Activated CD4-positive, alpha-beta memory T cell treated with anti-CD3 and anti-CD28 coated beads, Interleukin-2, amount 10 ng/mL, durations not matched to agents 7 days and 5 days (primary cell): ENCODE measurements at regions not wholly inside any gene's neighbourhood (a gene's known extent, or its start where the extent isn't known, plus 50 kb on each side); places are given as distances from the start of the nearest gene placed in this dataset.

ENCODE experiments used
- CTCF ChIA-PET: fragments of 350-600 bp; sonication (Branson Sonifier 250); formaldehyde crosslinking; loops from one replicate; lab custom pipeline; 2021; ENCODE audit warnings: antibody characterized with exemption, inconsistent platforms; lab: Charles Lee
- POLR2A ChIA-PET: fragments of 350-600 bp; sonication (Branson Sonifier 250); formaldehyde crosslinking; loops from one replicate; lab custom pipeline; 2021; ENCODE audit warnings: antibody characterized with exemption; lab: Charles Lee
- DNase-seq: peaks from one replicate; pipeline ENCODE4 v3.0.0-alpha.2; 2020
- H3K27ac Mint-ChIP-seq: one replicate; pipeline ENCODE4 v1.8.0; 2021; ENCODE audit warnings: mild to moderate bottlenecking, mixed read lengths
- H3K27me3 Mint-ChIP-seq: one replicate; pipeline ENCODE4 v1.8.0; 2021; ENCODE audit warnings: mixed read lengths
- H3K36me3 Mint-ChIP-seq: one replicate; pipeline ENCODE4 v1.8.0; 2021; ENCODE audit warnings: low read depth, mixed read lengths
- H3K4me1 Mint-ChIP-seq: one replicate; pipeline ENCODE4 v1.8.0; 2021; ENCODE audit warnings: mixed read lengths
- H3K4me3 Mint-ChIP-seq: one replicate; pipeline ENCODE4 v1.8.0; 2021; ENCODE audit warnings: mild to moderate bottlenecking, mixed read lengths
- H3K9me3 Mint-ChIP-seq: one replicate; pipeline ENCODE4 v1.8.0; 2021; ENCODE audit warnings: mixed read lengths

DNA sequence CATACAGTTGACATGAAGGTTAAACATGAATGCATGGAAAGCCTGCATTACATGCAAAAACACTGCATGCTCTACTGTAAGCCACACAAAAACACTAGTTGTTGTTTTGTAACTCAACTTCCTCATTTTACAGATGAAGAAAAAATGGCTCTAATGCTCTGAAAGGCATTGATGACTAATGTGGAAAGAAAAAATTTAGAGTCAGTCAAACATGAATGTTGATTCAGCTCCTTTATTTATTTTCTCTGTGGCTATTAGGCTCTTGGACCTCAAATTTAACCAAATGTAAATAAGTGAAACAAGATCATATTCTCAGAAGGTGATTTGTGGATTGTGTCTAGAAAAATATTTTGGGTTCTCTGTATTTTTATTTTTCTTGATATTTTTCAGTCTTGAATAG is 336.7 kb upstream of the ZNF717 start:
- POLR2A ChIA-PET, result no interaction called here
- CTCF ChIA-PET, result no interaction called here
- no peaks in the 10 kb centered on the region for H3K27me3 Mint-ChIP-seq
- no peak overlapping the region for H3K4me3 Mint-ChIP-seq
- H3K4me1 Mint-ChIP-seq, result no peaks in the 10 kb centered on the region
- H3K9me3 Mint-ChIP-seq, result peaks cover 4% of the 10 kb centered on the region
- no peaks in the 10 kb centered on the region for H3K36me3 Mint-ChIP-seq
- no peak for DNase-seq
- H3K27ac Mint-ChIP-seq, result no peak overlapping the region

DNA sequence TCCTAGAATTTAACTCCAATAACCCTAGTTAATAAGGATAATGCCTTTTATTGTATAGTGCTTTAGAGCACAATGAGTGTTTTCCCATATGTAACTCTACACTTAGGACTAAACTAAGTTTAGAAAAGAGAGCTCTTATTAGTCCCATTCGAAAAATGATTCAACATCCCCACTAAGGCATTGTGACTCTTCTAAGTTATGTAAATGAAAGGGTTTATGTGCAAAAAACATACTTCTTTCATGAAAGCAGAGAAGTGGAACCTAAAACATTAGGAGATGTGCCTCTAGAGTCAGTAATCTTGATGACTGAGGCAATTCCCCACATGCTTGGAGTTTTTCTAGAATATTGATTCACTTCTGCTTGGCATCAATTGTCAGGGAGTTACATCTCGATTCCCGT is 344.1 kb upstream of the ZNF717 start:
- Mint-ChIP-seq H3K9me3 (peaks cover 5% of the 10 kb centered on the region), H3K27me3 (no peaks in the 10 kb centered on the region), H3K4me1 (no peaks in the 10 kb centered on the region), H3K36me3 (no peaks in the 10 kb centered on the region), H3K27ac (no peak overlapping the region), H3K4me3 (no peak overlapping the region)
- no peak for DNase-seq
- POLR2A ChIA-PET, result no interaction called here
- CTCF ChIA-PET, result no interaction called here

DNA sequence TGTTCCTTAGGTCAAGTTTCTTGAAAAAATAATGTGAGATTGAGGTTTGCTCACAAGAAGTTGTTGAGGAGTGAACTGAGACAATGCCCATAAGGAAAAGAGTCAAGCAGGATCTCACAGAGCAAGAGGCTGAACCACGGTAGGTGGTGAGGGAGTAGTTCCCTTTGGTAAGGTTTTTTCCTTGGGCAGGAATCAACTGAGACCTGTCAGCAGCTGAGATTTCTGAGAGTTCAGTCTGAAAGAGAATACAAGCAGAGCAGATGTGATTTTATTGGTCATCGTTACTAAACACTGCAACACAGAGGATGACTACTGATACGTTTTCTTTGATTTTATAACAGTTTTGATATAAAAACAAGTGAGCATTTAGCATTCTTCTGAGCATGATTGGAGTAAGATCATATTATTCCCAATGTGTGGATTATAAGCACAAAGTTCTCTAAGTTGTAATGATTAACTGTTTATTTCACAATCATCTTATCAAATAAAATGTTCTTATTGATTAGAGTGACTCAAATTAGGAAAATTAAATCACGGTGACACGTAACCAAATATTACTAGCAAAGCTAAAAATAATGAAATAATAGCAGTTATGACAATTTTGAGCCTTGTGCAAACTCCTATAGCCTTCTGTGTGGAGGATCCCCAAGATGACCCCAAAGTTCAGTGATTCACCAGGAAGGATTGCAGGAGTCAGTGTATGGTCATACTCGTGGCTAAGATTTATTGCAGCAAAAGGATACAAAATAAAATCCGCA is 346.2 kb upstream of the ZNF717 start:
- H3K4me3 Mint-ChIP-seq, result no peak overlapping the region
- no peaks in the 10 kb centered on the region for H3K4me1 Mint-ChIP-seq
- ChIA-PET POLR2A (no interaction called here), CTCF (no interaction called here)
- no peaks in the 10 kb centered on the region for H3K27me3 Mint-ChIP-seq
- no peaks in the 10 kb centered on the region for H3K36me3 Mint-ChIP-seq
- DNase-seq, result no peak
- peaks cover 5% of the 10 kb centered on the region for H3K9me3 Mint-ChIP-seq
- H3K27ac Mint-ChIP-seq, result no peak overlapping the region

DNA sequence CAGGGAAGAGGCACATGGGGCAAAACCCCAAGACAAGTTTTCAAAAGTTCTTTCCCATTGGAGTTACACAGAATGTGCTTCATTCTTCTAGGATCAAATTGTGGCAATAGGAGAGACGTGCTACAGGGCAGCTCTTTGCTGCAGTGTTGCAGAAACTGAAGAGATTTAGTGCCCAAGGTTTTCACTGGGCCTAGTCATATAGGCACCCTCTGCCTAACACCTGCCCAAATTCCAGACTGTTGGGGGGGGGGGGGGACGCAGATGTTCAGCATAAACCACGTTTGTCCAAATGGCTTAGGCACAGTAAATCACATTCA is 346.8 kb upstream of the ZNF717 start:
- H3K9me3 Mint-ChIP-seq, result peaks cover 5% of the 10 kb centered on the region
- no peak overlapping the region for H3K4me3 Mint-ChIP-seq
- H3K36me3 Mint-ChIP-seq, result no peaks in the 10 kb centered on the region
- CTCF ChIA-PET, result no interaction called here
- no peaks in the 10 kb centered on the region for H3K27me3 Mint-ChIP-seq
- POLR2A ChIA-PET, result no interaction called here
- no peaks in the 10 kb centered on the region for H3K4me1 Mint-ChIP-seq
- DNase-seq, result no peak
- H3K27ac Mint-ChIP-seq, result no peak overlapping the region

DNA sequence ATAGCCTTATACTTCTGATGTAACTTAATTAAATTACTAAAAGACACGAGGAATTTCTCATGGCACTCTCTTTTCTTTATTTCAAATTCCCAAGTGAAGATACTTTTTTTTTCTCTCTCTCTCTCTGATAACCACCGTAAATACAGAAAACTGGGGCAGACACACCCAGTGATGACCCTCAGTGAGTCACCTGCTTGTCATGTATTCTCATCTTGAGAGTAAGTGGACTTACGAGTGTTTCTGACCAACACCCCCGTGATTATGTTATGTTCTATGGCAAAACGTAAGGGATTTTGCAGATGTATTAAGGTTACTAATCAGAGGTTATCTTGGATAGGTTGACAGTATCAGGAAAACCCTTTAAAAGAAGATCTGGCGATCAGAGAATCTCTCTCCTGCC is 348.8 kb upstream of the ZNF717 start:
- no peaks in the 10 kb centered on the region for H3K36me3 Mint-ChIP-seq
- H3K9me3 Mint-ChIP-seq, result peaks cover 5% of the 10 kb centered on the region
- H3K4me1 Mint-ChIP-seq, result no peaks in the 10 kb centered on the region
- no peak for DNase-seq
- H3K27me3 Mint-ChIP-seq, result no peaks in the 10 kb centered on the region
- H3K27ac Mint-ChIP-seq, result no peak overlapping the region
- ChIA-PET POLR2A (no interaction called here), CTCF (no interaction called here)
- no peak overlapping the region for H3K4me3 Mint-ChIP-seq

DNA sequence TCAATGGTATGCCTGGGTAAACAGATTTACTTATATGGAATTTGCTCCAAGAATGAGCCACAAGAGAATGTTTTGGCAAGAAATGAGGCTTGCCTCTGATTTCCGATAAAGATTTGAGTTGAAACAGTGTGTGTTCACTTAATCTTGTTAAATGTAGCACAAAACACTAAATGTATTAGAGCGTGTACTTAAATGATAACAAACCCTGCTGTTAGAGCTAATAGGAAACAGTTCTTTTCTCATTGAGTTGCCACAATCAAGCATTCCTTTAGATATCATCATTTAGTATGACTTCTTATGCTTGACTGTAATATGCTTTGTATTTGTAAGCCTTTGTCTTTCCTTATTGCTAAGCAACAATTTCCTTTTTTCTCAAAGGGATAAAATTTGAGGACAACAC is 353.6 kb upstream of the ZNF717 start:
- CTCF ChIA-PET, result no interaction called here
- no peak overlapping the region for H3K4me3 Mint-ChIP-seq
- POLR2A ChIA-PET, result no interaction called here
- no peaks in the 10 kb centered on the region for H3K4me1 Mint-ChIP-seq
- no peaks in the 10 kb centered on the region for H3K36me3 Mint-ChIP-seq
- no peak for DNase-seq
- H3K27me3 Mint-ChIP-seq, result no peaks in the 10 kb centered on the region
- H3K27ac Mint-ChIP-seq, result no peak overlapping the region
- peaks cover 6% of the 10 kb centered on the region for H3K9me3 Mint-ChIP-seq

DNA sequence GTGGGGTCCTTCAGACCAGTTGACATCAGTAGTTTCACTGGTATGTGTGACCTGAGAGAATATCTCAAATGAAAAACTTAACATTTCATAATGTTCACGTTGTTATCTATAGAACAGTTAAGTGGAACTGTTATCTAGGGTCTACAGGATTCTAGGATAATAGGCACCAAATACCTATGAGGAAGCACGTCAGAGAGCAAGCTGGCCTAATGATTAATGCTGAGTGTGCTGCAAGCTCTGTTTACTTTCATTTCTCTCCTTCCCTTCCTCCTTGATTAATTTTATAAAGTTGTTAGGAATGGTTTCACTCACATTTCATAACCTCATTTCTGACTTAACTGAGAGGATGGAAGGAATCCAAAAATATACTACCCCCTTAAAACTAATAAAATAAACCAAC is 362.5 kb upstream of the ZNF717 start:
- H3K4me1 Mint-ChIP-seq, result no peaks in the 10 kb centered on the region
- H3K4me3 Mint-ChIP-seq, result no peak overlapping the region
- peaks cover 8% of the 10 kb centered on the region for H3K9me3 Mint-ChIP-seq
- no peak for DNase-seq
- H3K36me3 Mint-ChIP-seq, result no peaks in the 10 kb centered on the region
- H3K27me3 Mint-ChIP-seq, result no peaks in the 10 kb centered on the region
- CTCF ChIA-PET, result no interaction called here
- POLR2A ChIA-PET, result no interaction called here
- H3K27ac Mint-ChIP-seq, result no peak overlapping the region

DNA sequence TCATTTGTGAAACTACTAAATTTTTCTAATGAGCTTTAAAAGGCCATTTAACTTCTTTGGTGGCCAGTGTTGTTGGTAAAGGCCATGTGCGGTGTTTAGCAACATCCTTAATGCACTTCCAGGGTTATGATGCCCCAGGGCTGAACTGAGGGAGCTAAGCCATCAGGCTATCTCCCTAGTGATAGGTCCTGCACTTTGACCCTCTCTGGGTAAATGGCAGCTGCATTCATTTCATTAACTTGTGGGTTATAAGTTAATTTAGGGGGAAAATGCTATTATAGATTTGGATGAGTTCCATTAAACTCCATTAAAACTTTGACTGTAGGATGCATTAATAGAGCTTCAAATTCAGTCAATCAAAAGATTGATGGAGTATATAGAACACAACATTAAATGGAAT is 366.7 kb upstream of the ZNF717 start:
- CTCF ChIA-PET, result no interaction called here
- Mint-ChIP-seq H3K4me1 (no peaks in the 10 kb centered on the region), H3K27ac (no peak overlapping the region), H3K4me3 (no peak overlapping the region), H3K36me3 (no peaks in the 10 kb centered on the region), H3K27me3 (no peaks in the 10 kb centered on the region), H3K9me3 (peaks cover 9% of the 10 kb centered on the region)
- no peak for DNase-seq
- POLR2A ChIA-PET, result no interaction called here

DNA sequence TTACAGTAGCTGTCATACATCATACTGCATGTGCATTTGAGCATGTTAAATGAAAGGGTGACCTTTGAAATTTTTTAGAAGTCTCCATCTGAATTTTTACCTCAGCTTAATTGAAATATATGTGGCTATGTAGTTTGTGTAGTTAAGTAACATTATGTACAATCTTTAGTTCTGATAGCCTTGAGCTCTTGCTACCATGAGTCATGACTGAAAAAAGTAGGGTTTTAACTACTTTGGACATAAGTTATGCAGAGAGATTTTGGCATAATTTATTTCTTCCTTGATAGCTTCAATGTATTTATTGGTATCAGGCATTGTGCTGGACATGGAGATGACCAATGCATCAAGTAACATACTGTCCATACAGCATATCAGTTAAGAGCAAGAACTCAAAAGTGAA is 376.5 kb upstream of the ZNF717 start:
- no peaks in the 10 kb centered on the region for H3K4me1 Mint-ChIP-seq
- CTCF ChIA-PET, result no interaction called here
- H3K9me3 Mint-ChIP-seq, result peaks cover 4% of the 10 kb centered on the region

DNA sequence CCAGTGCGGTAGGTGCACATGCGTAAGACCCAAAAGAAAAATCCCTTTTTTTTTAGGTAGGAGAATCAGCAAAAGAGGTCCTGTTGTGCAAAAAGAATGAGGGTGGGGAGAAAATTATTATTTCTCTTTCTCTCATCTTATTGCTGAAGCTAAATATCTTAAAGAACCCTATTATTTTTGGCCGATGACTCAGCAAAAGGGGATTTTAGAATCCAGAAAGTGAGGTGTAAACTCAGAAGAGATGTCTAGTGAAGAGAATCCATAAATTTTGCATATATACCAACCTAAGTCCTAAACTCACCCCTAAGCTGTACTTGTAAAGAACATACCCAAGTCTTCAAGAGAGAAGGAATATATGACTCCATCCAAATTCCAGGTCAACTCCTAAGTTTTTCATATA is 386.3 kb upstream of the ZNF717 start:
- DNase-seq, result no peak
- Mint-ChIP-seq H3K9me3 (peaks cover 12% of the 10 kb centered on the region), H3K4me1 (no peaks in the 10 kb centered on the region), H3K27ac (no peak overlapping the region), H3K4me3 (no peak overlapping the region), H3K36me3 (no peaks in the 10 kb centered on the region), H3K27me3 (no peaks in the 10 kb centered on the region)
- CTCF ChIA-PET, result no interaction called here
- POLR2A ChIA-PET, result no interaction called here

More for the DNA sequence above, 376.5 kb upstream of the ZNF717 start:
- Mint-ChIP-seq H3K4me3 (no peak overlapping the region), H3K36me3 (no peaks in the 10 kb centered on the region), H3K27ac (no peak overlapping the region), H3K27me3 (no peaks in the 10 kb centered on the region)
- POLR2A ChIA-PET, result no interaction called here
- DNase-seq, result no peak

DNA sequence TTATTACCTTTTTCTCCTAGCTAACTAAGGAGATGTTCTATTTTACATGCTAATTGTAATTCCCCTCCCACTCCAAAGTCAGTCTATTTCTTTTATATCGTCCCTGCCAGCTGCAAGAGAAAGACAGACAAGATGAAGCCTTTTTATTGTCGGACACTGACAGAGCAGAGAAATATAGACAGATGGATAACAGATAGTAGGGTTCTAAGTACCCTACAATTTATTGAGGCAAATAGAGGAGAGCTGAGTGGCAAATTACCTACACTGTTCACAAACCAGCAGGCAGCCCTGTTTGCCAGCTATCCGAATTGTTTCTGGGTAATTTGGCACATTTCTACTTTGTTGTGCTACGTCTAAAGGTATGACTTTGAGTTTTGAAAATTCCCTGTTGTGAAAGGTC is 392.3 kb upstream of the ZNF717 start:
- H3K4me1 Mint-ChIP-seq, result no peaks in the 10 kb centered on the region
- H3K27me3 Mint-ChIP-seq, result no peaks in the 10 kb centered on the region
- H3K36me3 Mint-ChIP-seq, result no peaks in the 10 kb centered on the region
- no peak overlapping the region for H3K4me3 Mint-ChIP-seq
- ChIA-PET CTCF (no interaction called here), POLR2A (no interaction called here)
- no peak for DNase-seq
- no peak overlapping the region for H3K27ac Mint-ChIP-seq
- H3K9me3 Mint-ChIP-seq, result peaks cover 14% of the 10 kb centered on the region

DNA sequence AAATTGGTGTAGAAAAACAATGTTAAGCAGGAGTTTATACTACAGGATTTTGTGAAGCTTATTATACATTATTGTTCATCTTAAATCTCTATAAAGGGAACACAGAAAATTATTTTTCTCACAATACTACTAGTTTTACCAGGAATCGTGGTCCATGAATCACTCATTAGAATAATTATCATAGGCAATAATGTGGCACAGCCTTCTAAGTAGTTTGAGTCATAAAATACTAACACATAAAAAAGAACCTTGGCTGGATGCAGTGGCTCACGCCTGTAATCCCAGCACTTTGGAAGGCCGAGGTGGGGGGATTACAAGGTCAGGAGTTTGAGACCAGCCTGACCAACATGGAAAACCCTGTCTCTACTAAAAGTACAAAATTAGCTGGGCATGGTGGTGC is 393.1 kb upstream of the ZNF717 start:
- H3K36me3 Mint-ChIP-seq, result no peaks in the 10 kb centered on the region
- no peak overlapping the region for H3K27ac Mint-ChIP-seq
- POLR2A ChIA-PET, result no interaction called here
- CTCF ChIA-PET, result no interaction called here
- no peaks in the 10 kb centered on the region for H3K27me3 Mint-ChIP-seq
- no peak for DNase-seq
- H3K4me1 Mint-ChIP-seq, result no peaks in the 10 kb centered on the region
- no peak overlapping the region for H3K4me3 Mint-ChIP-seq
- peaks cover 15% of the 10 kb centered on the region for H3K9me3 Mint-ChIP-seq

DNA sequence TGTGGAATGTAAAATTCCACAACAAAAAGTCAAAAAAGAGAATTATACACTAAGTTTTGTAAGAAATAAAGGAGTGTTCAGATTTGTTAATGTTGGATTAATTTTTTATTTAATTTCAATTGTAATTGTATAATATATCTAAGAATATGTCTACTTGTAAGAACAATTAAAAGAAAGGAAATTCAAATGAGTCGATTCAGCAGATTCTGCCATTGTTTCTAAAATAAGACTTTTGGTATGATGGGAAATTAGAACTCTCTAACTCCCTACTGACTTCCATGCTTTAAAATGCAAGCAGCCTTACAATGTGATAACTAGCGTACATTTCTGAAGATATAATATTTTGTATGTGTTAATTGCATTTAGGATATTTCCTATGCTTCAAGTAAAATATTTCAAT is 395.9 kb upstream of the ZNF717 start:
- no peak overlapping the region for H3K27ac Mint-ChIP-seq
- ChIA-PET POLR2A (no interaction called here), CTCF (no interaction called here)
- H3K27me3 Mint-ChIP-seq, result no peaks in the 10 kb centered on the region
- no peaks in the 10 kb centered on the region for H3K36me3 Mint-ChIP-seq
- H3K4me3 Mint-ChIP-seq, result no peak overlapping the region
- no peaks in the 10 kb centered on the region for H3K4me1 Mint-ChIP-seq
- peaks cover 11% of the 10 kb centered on the region for H3K9me3 Mint-ChIP-seq
- no peak for DNase-seq

DNA sequence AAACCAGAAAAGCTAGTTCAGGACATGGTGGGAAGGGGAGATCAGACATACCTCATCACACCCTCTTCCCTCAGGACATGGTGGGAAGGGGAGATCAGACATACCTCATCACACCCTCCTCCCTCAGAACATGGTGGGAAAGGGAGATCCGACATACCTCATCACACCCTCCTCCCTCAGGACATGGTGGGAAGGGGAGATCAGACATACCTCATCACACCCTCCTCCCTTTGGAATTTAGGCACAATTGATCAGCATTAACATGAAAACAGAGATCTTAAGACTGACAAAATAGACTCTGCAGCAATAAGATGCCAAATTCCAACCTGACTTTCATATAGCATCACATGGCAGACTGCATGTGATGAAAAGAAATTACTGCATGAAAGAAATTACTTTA is 412.7 kb upstream of the ZNF717 start:
- peaks cover 5% of the 10 kb centered on the region for H3K9me3 Mint-ChIP-seq
- no peaks in the 10 kb centered on the region for H3K27me3 Mint-ChIP-seq
- H3K27ac Mint-ChIP-seq, result no peak overlapping the region
- ChIA-PET CTCF (no interaction called here), POLR2A (no interaction called here)
- no peaks in the 10 kb centered on the region for H3K4me1 Mint-ChIP-seq
- no peaks in the 10 kb centered on the region for H3K36me3 Mint-ChIP-seq
- no peak overlapping the region for H3K4me3 Mint-ChIP-seq
- DNase-seq, result no peak
